OCI-LY3 (cell line): ENCODE measurements at regions not wholly inside any gene's neighbourhood (a gene's known extent, or its start where the extent isn't known, plus 50 kb on each side); places are given as distances from the start of the nearest gene placed in this dataset.

Experiments
- EZH2phosphoT487 ChIP-seq: fragments of 200-600 bp; shearing (Covaris generic); IDR thresholded peaks from 2 replicates; pipeline ENCODE4 v1.6.1; 2018; ENCODE audit warnings: antibody characterized with exemption, mixed run types, low read depth
- TF ChIP-seq, protein P1 (sequence below): fragments of 200-600, 300-600 bp; sonication (generic); IDR thresholded peaks from 2 replicates; pipeline ENCODE4 v1.5.1; 2014; ENCODE audit warnings: antibody characterized with exemption, low read length, low read depth

DNA sequence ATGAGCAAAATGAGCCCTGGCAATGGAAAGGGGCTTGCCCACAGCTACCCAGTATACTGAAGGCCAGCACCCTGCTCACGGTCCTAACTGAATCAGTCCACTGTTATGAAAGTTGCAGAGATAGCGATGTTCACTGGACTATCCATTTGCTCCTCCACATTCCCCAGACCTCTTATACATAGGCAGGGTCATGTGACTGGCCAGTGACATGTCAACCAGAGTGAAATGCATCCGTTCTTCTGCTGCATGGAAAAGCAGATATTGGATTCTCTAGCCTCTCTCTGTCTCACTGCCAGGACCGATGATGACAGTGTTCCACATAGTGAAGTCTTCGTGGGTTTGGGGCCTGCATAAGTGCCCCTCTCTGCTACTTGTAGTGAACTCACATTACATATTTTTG is 503.4 kb downstream of the RPS24 start:
- TF ChIP-seq, protein P1, sequence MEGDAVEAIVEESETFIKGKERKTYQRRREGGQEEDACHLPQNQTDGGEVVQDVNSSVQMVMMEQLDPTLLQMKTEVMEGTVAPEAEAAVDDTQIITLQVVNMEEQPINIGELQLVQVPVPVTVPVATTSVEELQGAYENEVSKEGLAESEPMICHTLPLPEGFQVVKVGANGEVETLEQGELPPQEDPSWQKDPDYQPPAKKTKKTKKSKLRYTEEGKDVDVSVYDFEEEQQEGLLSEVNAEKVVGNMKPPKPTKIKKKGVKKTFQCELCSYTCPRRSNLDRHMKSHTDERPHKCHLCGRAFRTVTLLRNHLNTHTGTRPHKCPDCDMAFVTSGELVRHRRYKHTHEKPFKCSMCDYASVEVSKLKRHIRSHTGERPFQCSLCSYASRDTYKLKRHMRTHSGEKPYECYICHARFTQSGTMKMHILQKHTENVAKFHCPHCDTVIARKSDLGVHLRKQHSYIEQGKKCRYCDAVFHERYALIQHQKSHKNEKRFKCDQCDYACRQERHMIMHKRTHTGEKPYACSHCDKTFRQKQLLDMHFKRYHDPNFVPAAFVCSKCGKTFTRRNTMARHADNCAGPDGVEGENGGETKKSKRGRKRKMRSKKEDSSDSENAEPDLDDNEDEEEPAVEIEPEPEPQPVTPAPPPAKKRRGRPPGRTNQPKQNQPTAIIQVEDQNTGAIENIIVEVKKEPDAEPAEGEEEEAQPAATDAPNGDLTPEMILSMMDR = no peak
- TF ChIP-seq EZH2phosphoT487 = no peak
